ENCODE measurements at regions not wholly inside any gene's neighbourhood (a gene's known extent, or its start where the extent isn't known, plus 50 kb on each side); places are given as distances from the start of the nearest gene placed in this dataset.

- no peak for TF ChIP-seq CTCF (IDR thresholded peaks at IDR 0.05; ENCODE audit: low read depth, low read length)
- TF ChIP-seq EZH2phosphoT487 (IDR thresholded peaks at IDR 0.05; ENCODE audit: low read depth) = no peak
These were observed 740.8 kb upstream of the SOX11 start for GRCh38 chr2:4951368-4951767.

Data from OCI-LY3 (cell line).